Glomerular endothelial cell (primary cell): ENCODE measurements at regions not wholly inside any gene's neighbourhood (a gene's known extent, or its start where the extent isn't known, plus 50 kb on each side); places are given as distances from the start of the nearest gene placed in this dataset.

Experiments
- DNase-seq: peaks from one replicate; pipeline ENCODE4 v3.0.0-alpha.2; 2011; ENCODE audit warnings: low read depth, low spot score; ENCODE audit errors: extremely low read depth

DNA sequence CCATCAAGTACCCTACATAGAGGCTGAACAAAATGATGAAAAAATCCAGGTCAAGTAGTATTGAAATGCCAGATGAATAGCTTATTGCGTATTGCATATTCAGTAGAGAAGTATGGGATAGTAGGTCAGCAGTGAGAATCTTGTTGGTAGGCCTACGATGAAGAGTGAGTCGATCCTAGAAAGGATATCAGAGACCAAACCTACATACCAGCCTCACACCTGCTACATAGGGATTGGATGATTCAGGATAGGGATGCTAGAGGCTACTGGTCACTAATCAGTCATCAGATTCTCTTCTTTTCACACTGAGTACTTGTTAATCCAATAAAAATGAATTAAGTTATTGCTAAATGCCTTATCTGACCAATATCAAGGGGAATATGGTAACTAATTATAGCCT, 274.5 kb downstream of the DSEL start:
- DNase-seq = no peak

DNA sequence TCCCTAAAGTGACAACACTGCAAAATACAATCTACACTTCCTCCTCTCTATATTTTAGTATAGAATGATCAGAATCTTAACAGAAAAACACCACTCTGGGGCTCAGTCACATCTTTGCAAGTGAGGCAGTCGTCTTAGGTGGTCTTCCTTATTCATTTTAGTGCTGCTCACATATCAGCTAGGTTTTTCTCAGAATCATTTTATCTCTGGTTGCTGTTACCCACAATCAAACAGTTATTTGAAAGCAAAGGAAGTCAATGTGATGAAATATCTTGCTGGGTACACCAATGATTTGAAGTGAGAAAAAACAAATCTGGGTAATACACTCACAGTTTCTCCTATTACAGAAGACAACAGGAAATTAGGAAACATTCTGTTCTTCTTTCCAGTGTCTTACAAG, 275.2 kb downstream of the DSEL start:
- no peak for DNase-seq

DNA sequence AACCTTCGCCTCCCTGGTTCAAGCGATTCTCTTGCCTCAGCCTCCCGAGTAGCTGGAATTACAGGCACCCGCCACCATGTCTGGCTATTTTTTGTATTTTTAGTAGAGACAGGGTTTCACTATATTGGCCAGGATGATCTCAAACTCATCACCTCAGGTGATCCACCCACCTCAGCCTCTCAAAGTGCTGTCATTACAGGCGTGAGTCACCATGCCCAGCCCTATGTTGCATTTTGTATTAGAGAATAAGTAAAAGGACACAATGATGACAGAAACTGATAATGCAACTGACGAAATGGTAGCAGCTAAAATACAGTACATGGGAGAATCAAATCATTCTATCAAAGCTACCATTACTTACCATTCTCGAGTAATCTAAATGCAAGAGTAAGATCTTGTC, 276.7 kb downstream of the DSEL start:
- no peak for DNase-seq

DNA sequence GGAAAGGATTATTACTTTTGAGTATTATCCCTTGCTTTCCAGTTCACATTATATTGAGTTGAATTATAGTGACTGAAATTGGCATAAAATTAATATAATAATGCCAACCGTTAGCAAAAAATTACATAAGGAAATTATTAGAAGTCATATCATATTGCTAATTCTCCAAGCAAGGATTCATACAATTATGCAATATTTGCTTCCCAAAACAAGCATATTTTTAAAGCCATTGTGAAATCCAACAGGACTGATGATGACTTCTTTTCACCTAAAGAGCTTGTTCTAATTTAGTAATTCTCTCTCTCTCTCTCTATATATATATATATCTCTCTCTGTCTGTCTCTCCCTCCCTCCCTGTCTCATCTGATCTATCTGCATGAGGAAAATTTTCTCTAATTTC, 283.5 kb downstream of the DSEL start:
- no peak for DNase-seq

DNA sequence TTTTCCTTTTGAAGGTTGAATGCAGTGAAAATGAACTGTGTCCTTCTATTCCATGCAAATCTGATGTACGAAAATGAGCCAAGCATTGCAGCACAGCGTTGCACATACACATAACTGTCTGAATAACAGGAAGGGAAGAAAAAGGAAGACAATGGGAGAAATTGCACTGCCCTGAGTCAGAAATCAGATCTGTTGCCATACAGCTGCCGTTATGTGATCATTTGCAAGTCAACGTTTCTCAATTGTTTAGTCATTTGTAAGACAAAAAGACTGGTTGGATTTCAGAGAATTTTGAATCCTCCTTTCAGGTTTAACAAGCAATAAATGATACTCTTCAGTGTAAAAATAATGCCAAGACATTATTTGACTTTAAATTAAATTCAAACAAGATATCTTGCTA, 284.1 kb downstream of the DSEL start:
- peak; percentile 85 for DNase-seq

DNA sequence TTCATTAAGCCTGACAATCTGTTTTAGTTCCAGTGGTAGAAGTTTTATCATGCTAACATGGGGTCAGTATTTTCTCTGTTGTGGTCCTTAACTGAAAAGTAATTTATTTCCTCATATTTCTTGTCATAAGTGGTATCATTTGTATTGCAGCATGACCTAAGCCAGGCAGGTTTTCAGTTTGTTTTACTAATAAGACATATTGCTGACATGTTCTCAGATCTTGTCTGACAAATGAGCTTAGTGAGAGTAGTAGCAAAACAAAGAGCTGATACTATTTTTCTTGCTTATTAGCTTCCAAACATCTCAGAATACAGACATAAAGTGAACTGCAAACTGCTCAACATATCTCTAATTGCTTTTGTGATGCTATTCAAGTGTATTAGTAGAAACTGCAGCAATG, 293.6 kb downstream of the DSEL start:
- DNase-seq = no peak

DNA sequence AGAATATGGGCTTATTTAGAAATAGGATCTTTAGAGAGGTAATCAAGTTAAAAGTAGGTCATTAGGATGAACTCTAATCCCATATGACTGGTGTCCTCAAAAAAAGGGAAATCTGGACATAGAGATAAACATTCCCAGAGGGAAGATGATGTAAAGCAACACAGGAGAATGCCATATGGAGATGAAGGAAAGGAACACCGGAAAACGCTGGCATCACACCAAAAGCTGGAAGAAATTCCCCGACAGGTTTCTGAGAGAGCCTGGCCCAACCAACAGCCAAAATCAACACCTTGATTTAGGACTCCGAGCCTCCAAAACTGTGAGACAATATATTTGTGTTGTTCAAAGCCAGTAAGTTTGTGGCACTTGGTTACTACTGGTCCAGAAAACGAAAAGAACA, 296.7 kb downstream of the DSEL start:
- DNase-seq = no peak

DNA sequence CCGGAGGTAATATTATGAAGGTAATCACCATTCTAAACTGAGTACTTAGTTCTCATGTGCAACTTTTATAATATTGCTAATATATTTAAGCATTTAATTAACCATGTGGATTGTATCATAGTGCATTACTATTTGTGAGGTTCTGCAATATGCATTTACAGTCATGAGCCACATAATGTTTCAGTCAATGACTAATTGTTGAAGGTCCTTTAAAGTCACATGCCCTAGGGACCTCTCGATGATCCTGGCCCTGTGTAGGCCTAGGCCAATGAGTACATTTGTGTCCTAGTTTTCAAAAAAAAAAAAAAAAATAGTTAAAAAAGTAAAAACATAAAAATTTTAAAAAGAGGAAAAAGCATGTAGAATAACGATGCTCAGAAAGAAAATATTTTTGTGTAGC, 298.0 kb downstream of the DSEL start:
- DNase-seq = no peak

DNA sequence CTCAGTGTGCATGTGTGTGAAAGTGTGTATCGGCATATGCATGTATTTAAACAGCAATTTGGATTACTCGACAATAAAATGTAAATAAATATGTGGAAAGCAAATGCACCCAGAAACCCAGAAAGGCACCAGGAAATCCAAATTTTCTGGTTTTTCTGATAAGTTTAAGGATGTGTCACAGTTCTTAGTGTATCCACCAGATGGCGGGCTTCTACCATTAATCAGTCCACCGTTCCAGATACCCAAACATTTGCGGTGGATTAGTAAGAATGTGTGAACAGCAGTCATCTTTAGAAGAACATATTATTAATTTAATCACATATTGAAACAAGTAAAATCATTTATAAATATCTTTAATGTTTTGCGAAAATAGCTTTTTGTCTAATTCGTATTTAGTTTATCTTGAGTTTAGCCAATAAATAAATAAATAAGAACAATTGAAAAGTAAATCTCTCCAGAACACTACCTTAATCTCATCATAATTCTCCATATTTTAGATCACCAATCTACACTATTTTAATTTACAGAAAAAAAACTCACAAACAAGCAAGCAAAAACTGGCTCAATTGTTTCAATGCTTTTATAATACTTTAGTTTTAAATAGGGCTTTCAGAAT, 298.9 kb downstream of the DSEL start:
- peak; percentile 52 for DNase-seq

DNA sequence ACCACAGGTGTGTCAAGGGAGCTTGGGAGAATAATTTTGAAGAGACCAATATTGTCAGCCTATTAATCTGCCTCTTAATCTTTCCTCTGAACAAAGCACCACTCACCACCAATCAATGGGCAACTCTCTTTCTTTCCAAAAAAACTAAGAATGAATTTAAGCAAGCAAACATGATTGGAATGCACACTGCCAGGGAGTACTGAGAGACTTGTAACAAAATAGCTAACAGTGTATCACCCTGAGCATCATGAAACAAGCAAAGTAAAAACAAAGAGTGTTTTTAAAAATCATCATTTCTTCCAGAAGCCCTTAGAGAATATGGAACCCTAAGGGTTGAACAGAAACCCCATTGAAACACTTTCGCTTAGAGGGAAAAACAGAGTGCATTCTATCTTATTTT, 299.7 kb downstream of the DSEL start:
- DNase-seq = no peak

DNA sequence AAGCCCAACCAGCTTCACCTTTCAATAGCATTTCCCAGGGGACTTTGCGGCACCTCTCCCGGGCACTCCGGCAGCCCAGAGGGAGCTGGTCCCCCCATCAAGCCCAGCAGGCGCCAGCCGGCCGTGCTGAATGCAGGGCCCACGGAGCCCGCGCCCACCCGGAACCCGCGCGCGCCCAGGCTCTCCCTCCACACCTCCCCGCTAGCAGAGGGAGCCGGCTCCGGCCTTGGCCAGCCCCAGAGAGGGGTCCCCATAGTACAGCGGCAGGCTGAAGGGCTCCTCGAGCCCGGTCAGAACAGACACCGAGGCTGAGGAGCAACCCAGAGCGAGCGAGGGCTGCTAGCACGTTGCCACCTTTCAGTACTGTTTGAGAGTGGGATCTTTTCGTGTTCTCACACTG, 300.8 kb downstream of the DSEL start:
- DNase-seq = no peak

DNA sequence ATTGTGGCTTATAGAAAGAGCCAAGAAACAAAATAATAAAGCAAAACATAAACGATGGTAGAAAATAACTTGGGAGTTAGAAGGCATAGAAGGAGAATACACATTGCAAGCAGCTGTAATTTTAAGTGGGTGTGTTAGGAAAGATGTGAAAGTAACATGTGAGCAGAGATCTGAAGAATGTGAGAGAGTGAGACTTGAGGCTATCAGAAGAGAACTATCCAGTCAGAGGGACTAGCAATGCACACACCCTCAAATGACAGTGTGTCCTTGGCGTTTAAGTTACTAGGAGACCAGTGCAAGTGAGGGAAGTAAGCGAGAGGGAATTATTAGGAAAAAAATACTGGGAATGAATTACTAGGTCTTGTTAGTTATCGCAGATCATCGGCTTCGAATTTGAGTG, 304.9 kb downstream of the DSEL start:
- DNase-seq = no peak

DNA sequence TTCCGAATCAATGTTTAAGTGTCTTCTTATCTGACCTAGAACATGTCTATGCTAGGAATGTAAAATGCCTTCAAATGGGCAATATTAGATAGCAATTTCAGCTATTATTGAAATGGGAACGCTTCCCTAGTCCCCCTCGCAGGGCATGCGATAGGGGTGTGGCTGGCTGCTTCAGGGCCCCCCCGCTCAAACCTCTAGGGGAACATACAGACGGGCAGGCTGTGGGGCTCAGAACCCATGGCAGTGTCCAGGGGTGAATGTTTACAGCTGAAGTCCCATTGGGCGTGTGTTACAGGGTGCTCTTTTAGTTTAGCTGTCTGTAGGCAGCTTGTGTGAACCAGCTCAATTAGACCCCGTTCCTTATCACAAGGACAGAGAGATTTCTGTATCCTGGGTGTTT, 315.9 kb downstream of the DSEL start:
- no peak for DNase-seq

DNA sequence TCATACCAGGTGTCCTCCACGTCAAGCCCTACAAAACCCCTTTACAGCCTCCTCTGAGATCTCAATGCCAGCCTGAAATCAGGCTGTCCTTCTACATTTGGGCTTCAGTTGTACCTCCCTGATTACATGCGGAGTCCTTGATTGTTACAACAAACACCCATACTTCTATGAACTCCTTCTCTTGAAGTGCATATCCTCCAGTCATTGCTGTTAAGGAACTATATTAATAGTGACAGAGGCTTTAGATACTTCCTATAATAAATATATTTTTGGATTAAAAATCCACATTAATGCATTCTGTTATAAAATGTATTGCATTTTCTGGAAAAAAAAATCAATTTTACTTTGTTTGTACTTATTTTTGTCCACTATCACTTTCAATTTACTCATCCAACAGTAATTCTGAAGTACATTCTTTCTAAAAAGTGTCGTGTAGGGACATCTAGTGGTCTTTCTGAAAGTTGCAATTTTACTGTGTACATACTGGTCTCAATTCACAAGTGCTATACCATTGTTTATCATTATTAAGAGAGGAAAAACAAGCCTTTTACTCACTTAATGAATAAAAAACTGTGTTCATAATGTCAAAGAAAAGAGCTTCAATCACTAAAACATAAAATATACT, 316.4 kb downstream of the DSEL start:
- peak; percentile 56 for DNase-seq

DNA sequence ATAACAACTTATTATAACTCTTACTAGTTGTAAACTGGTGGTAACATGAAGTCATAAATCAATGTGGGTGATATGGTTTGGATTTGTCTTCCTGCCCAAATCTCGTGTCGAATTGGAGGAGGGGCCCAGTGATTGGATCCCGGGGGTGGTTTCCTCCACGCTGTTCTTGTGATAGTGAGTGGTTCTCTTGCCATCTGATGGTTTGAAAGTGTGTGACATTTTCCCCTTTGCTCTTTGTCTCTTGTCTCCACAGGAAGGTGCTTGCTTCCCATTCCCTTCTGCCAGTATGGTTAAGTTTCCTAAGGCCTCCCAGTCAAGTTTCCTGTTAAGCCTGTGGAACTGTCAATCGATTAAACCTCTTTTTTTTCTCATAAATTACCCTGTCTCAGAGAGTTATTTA, 321.6 kb downstream of the DSEL start:
- no peak for DNase-seq

DNA sequence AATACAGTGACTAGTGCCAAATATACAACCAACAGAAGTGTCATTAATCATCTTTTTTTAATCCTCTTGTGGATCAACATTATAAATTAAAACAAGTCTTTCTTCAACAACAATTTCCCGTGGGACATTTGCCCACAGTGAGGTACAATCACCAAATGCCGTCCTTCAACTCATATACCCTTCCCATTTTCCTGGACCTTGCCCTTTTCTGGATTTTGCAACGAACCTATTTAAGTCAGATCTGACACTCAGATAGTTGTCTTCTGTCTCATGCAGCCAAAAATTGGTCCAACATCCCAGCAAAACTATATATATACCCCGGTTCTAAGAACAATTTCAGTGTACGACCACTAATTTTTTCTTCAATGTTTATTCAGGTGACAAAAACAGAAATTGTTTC, 324.0 kb downstream of the DSEL start:
- no peak for DNase-seq

DNA sequence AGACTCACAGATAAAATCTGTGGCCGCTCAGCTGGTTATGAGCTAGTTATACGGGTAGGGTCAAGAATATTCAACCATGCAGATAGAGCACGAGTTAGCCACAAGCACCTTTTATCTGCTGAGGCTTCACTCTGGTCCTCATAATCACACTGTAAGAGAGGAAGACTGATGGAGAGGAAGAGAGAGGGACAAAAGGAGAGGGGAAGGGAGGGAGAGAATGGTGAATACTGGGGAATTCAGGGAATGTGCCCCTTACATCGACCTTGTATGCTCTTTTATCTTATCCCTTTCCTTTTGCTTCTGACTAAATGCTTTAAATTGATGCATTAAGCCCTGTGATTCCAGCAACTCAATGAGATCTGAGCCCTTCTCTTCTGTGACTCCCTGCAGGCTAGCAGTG, 333.1 kb downstream of the DSEL start:
- no peak for DNase-seq

DNA sequence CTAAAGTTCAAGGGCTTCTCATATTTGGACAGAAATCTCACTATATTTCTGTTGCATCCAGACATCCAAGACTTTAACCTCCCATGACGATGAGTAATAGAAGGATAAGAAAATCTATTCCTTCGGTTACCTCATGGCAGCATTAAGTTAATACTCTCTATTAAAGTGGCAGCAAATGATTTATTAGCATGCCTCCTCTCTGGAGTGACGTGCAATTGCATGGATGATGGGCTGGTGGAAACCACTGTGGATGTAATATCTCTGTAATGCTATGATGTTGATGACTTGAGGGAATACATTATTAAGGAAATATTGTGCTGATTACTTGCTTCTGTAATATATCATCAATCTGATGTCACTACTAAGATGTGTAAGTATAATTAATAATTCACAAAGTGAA, 336.8 kb downstream of the DSEL start:
- DNase-seq = no peak

DNA sequence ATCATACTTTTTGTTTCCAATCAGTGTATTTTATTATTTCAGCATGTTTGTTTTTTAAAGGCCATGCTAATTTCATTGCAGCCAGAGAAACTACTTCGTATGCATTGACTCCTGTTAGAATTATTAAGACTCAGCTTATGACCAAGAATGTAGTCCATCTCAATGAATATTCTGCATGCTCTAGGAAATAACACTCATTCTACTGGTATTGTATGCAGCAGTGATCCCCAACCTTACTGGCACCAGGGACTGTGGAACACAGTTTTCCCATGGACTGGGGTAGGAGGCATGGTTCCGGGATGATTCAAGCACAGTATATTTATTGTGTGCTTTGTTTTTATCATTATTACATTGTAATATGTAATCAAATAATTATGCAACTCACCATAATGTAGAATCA, 356.9 kb downstream of the DSEL start:
- no peak for DNase-seq

DNA sequence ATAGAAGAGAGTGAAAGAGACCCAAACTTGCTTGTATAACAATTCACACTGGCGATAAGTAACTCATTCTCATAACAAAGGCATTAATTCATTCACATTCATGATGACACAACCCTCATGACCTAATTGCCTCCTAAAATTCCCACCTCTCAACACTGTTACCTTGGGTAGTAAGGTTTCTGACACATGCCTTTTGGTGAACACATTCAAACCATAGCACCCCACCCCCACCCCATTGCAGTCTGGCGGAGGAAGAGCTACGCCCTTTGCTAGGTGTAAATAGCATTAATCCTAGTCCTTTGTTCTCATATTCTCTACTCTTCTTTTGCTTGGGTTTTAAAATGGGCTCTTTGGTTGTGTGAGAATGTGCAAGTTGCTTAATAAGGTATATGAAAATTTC, 361.5 kb downstream of the DSEL start:
- no peak for DNase-seq

DNA sequence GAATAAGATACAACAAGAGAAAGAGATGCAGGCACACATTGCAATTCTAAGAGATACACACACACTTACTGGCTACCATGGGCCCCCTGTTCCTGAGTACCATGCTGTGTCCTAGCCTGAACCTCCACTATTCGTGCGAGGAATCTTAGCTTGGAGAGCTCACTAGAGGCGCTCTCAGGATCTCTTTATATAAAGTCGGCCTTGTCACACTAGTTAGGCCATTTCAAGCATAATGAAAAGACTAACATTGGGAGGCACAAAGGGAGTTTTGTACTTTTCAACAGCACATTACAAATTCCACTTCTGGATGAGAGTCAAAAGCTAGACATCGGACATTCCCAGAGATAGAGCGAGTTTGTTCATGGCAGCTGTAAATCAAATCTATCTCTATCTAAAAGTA, 365.2 kb downstream of the DSEL start:
- DNase-seq = no peak

DNA sequence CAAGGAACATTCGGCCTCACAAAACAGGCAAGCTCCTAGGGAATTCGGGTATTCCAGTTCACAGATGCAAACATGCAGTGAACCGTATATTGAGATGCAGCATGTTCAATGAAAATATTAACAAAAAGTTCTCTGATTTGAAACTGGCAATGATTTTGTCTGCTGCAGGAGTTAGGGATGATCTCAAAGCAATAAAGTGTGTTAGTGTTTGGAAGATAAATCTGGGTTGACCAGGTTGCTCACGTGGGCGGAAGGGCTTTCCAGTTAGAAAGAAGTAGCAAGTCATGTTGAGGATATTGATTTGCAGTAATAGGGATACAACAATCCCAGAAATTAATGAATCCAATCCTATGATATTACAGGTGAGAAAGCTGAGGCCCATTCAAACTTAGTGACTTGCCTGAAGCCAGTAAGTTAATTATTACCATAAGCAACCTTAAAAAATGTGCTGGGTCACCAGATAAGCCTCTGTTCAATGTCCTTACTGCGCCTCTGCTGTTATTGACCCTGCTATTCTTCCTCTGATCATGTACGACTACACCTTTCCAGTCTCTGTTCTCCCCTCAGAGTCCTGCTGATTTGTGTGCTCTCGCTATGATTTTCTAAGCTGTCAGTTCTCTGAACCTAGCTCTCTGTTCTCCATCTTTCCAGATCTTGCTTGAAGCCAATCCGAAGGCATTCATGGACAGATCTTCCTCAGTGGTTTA, 370.8 kb downstream of the DSEL start:
- DNase-seq = no peak

DNA sequence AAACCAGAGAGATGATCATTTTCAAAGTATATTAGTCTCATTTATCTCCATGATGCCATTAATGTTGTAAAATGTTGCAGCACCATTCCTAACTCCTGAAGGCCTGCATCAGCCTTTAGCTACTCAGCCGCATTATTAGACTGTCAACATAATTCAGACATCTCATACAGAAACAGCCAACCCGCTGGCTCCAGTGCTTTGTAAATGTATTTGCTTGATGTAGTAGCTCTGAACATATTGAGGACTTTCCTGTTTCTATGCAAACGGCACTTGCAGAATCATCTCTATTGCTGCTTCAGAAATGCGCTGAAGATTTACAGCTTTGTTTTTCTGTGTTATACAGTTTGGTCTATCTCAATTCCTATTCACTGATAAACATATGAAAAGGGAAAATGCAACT, 372.2 kb downstream of the DSEL start:
- DNase-seq = no peak
